Heart right ventricle (tissue), 16 donors: ENCODE measurements at regions not wholly inside any gene's neighbourhood (a gene's known extent, or its start where the extent isn't known, plus 50 kb on each side); places are given as distances from the start of the nearest gene placed in this dataset.

ENCODE experiments used
- ATAC-seq, 8 donors: fragments of 200-7000 bp; cut with Tn5 transposase; one replicate each; pipeline ENCODE4 v1.9.1; 2020; ENCODE audit warnings: mild to moderate bottlenecking in 8 of 8, moderate library complexity in 8 of 8, moderate number of reproducible peaks in 1 of 8
- DNase-seq, 2 donors: peaks; one replicate each; pipeline ENCODE4 v3.0.0-alpha.2; 2020
- H3K27ac ChIP-seq, 10 donors: fragments of 200-600 bp; sonication (generic) in 2 of 10; one replicate each; pipeline versions ENCODE4 v1.5.0 to v1.8.0; 2020 to 2022; ENCODE audit warnings: mild to moderate bottlenecking in 3 of 10
- H3K27me3 ChIP-seq, 7 donors: fragments of 200-600 bp; one replicate each; pipeline ENCODE4 v1.8.0; 2021 to 2022; ENCODE audit warnings: mild to moderate bottlenecking in 2 of 7
- H3K36me3 ChIP-seq, 9 donors: fragments of 200-600 bp; sonication (generic) in 1 of 9; one replicate each; pipeline versions ENCODE4 v1.5.0 to v1.8.0; 2020 to 2022; ENCODE audit warnings: mild to moderate bottlenecking in 2 of 9
- H3K4me1 ChIP-seq, 9 donors: fragments of 200-600 bp; sonication (generic) in 1 of 9; one replicate each; pipeline versions ENCODE4 v1.5.0 to v1.8.0; 2020 to 2022; ENCODE audit warnings: mild to moderate bottlenecking in 4 of 9
- H3K4me3 ChIP-seq, 10 donors: fragments of 200-600 bp; sonication (generic) in 2 of 10; one replicate each; pipeline versions ENCODE4 v1.5.0 to v1.8.0; 2020 to 2022; ENCODE audit warnings: mild to moderate bottlenecking in 7 of 10, moderate library complexity in 2 of 10
- H3K9me3 ChIP-seq, 11 donors: fragments of 200-600 bp in 10 of 11; sonication (generic) in 2 of 11; one replicate each; pipeline versions ENCODE4 v1.5.0 to v1.8.0; 2013 to 2022; ENCODE audit warnings: mild to moderate bottlenecking in 2 of 11, control low read depth in 1 of 11, moderate library complexity in 1 of 11
- WGBS, 2 donors: extraction: QIAGEN DNeasy Blood & Tissue Kit; methylation state at CpG; one replicate each; pipeline ENCODE4 v1.1.7; 2013; ENCODE audit warnings: inconsistent platforms in 1 of 2; 5-methylcytosine and 5-hydroxymethylcytosine counted together
- intact Hi-C, 10 donors: fragments of 100-400 bp; cut with DNase I; formaldehyde crosslinking; loops; one replicate each; pipeline versions ENCODE4 v1.11.1 to v1.14.2; 2022
- TF ChIP-seq, protein P1 (sequence below), 9 donors: fragments of 200-600 bp; sonication (generic) in 2 of 9; IDR thresholded peaks; one replicate each; pipeline versions ENCODE4 v1.5.0 to v1.8.0; 2021 to 2022; ENCODE audit warnings: antibody characterized with exemption in 9 of 9, mild to moderate bottlenecking in 5 of 9, moderate library complexity in 1 of 9
- donor health status: Arrhythmogenic right ventricular cardiomyopathy.
- donor health status: ischemic (EF 13 %, LVEDD 7.1; RV severe dilation, severe dysfunction).
- donor health status: healthy with polysubstance abuse.
- donor health status: DM: no; HTN: yes; CAD: no.
- donor health status: DM: no; HTN: no; CAD: no.
- donor health status: ischemic (EF 25% LVEDD 6.9; RV normal size, moderate dysfunction).
- donor health status: ischemic (EF 25% LVEDD 5.7; RV mildly dilated, moderate dysfunction).
- donor health status: healthy.
- donor health status: DM: yes; HTN: yes; CAD: no.
- donor health status: Ischemic cardiomyopathy.
- donor health status: ischemic (EF 35%, LVEDD 5.7; RV mildly dilated, moderate dysfunction).
- donor health status: nonischemic (EF 11% LVEDD 7.7; RV severe dilation, severe dysfunction).
- donor health status: DM: yes; HTN: yes; CAD: no.
- donor health status: PGD.
- donor health status: ischemic (EF 29% LVEDD 5.4; RV normal size, mild dysfunction).
- donor health status: nonischemic (EF 23%, LVEDD 6.1; RV moderate dilation, normal function).

DNA sequence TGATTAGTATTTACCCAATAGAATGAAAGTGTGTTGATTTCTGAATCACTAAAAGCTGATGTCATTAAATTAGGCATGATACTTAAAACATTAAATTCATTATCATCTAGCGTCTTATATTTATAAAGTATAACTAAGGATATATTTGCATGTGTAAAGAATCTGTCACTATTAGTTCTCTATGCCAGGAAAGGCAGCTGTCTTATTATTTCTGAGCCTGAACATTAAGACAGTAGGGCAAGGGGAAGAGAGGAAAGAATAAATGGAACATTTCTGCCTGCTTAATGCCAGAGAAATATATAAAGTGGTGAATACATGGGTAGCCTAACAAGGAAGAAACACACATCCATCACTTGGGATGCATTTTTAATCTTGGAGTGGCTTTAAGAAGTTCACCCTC is 965.1 kb upstream of the TMEM132C start:
- TF ChIP-seq, protein P1, sequence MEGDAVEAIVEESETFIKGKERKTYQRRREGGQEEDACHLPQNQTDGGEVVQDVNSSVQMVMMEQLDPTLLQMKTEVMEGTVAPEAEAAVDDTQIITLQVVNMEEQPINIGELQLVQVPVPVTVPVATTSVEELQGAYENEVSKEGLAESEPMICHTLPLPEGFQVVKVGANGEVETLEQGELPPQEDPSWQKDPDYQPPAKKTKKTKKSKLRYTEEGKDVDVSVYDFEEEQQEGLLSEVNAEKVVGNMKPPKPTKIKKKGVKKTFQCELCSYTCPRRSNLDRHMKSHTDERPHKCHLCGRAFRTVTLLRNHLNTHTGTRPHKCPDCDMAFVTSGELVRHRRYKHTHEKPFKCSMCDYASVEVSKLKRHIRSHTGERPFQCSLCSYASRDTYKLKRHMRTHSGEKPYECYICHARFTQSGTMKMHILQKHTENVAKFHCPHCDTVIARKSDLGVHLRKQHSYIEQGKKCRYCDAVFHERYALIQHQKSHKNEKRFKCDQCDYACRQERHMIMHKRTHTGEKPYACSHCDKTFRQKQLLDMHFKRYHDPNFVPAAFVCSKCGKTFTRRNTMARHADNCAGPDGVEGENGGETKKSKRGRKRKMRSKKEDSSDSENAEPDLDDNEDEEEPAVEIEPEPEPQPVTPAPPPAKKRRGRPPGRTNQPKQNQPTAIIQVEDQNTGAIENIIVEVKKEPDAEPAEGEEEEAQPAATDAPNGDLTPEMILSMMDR (IDR thresholded peaks at IDR 0.05): no peak
- Histone ChIP-seq H3K27me3 (peaks cover 0 to 59% (median 19%) of the 10 kb centered on the region in 7 donors), H3K9me3 (no peaks in the 10 kb centered on the region), H3K36me3 (no peaks in the 10 kb centered on the region), H3K4me3 (no peak overlapping the region), H3K27ac (no peak overlapping the region), H3K4me1 (no peaks in the 10 kb centered on the region)
- 76% methylated on average over 1 of the region's 1 CpG for WGBS, 2 donors
- ATAC-seq (no peak), DNase-seq (no peak)
- intact Hi-C loops: no loop called here

DNA sequence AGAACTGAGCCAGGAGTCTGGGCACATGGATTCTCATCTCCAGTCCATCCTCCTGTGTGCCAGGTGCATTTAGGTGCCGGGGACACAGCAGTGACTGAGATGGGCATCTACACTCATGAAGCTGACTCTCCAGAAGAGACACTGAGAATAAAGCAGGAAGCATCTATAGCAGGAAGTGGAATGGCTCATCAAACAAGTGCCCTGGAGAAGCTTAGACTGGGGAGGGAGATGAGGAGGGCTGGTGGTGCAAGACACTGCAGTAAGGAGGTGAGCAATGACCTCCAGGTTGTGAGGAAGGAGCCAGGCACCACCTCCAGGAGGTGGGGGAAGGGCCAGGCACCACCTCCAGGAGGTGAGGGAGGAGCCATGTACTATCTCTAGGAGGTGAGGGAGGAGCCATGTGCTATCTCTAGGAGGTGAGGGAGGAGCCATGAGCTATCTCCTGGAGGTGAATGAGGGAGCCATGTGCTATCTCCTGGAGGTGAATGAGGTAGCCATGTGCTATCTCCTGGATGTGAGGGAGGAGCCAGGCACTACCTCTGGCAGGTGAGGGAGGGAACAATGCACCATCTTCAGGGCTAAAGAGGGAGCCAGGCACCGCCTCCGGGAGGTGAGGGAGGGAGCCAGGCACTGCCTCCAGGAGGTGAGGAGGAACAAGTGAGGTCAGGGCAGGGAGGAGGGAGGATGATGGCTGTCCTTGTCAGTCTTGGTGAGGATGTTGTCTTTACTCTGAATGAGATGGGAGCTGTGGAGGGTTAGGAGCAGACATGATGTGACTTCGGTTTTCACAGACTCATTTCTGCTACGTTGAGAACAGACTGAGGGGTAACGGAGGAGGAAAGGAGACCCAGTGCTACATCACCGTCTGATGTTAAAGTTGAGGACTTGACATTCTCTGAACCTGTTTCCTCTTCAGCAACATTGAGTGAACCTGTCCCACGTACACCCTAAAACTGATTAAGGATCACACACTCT is 961.9 kb upstream of the TMEM132C start:
- Histone ChIP-seq H3K36me3 (no peaks in the 10 kb centered on the region), H3K9me3 (no peaks in the 10 kb centered on the region), H3K27me3 (peaks cover 0 to 62% (median 10%) of the 10 kb centered on the region in 7 donors), H3K4me3 (no peak overlapping the region), H3K4me1 (no peaks in the 10 kb centered on the region), H3K27ac (no peak overlapping the region)
- no peak for ATAC-seq
- WGBS, 2 donors: 87 to 89% methylated on average over 8 of the region's 8 CpGs
- no peak for DNase-seq
- intact Hi-C loops: no loop called here
- TF ChIP-seq, protein P1 (IDR thresholded peaks at IDR 0.05): no peak

DNA sequence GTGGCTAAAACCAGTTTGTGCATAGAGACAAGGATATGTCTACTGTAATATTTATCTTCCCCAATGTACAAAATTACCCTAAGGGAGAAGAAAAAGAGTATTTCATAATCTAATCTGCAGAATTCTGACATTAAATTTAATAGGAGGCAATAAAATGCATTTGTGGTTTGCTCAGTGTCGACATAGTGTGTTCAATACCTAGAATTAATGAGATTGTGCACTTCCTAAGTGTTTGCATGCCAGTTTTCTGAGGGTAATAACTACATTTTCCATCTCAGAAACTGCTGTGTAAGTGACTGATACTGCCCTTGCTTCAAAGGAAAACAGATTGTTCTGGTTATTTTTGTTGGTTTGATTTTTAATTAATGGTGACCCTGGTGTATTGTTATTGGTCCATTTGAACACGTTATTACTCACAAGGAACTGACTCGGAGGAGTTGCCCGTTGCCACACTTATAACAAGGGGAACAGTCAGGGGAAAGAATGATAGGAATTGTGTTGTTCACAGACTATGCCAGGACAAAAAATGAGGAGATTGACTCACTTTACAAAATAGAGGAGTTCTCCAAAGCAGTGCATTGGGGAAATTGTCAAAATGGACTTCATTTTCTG is 960.3 kb upstream of the TMEM132C start:
- H3K27me3 ChIP-seq: peaks cover 0 to 50% (median 6%) of the 10 kb centered on the region in 7 donors
- DNase-seq (no peak), ATAC-seq (no peak)
- H3K4me1 ChIP-seq: no peaks in the 10 kb centered on the region
- H3K9me3 ChIP-seq: no peaks in the 10 kb centered on the region
- intact Hi-C loops: no loop called here
- no peaks in the 10 kb centered on the region for H3K36me3 ChIP-seq
- H3K4me3 ChIP-seq: no peak overlapping the region
- 64 to 67% methylated on average over 4 of the region's 4 CpGs for WGBS, 2 donors
- TF ChIP-seq, protein P1 (IDR thresholded peaks at IDR 0.05): no peak
- H3K27ac ChIP-seq: no peak overlapping the region

DNA sequence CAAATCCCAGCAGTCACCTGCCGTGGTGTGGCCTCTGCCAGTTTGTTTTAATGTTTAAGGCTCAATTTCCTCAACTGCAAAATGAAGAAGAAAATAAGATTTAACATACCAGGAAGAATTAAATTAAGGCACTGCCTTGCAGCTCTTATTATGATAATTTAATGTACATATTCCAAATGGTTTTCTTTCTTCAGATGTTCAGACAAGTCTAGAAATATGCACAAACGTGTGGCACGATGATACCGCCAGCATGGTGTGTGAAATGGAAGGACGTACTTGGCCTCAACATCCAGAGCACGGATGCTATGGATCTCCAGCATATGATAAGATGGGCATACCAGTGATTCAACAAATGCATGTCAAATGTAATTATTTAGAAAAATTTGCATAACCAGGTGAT is 959.4 kb upstream of the TMEM132C start:
- Histone ChIP-seq H3K4me3 (no peak overlapping the region), H3K36me3 (no peaks in the 10 kb centered on the region), H3K4me1 (no peaks in the 10 kb centered on the region), H3K27me3 (peaks cover 0 to 43% (median 5%) of the 10 kb centered on the region in 7 donors), H3K9me3 (no peaks in the 10 kb centered on the region), H3K27ac (no peak overlapping the region)
- TF ChIP-seq, protein P1 (IDR thresholded peaks at IDR 0.05): no peak
- ATAC-seq: no peak
- intact Hi-C loops: no loop called here
- no peak for DNase-seq
- 78 to 86% methylated on average over 6 of the region's 6 CpGs for WGBS, 2 donors
